GM21390 (cell line): ENCODE measurements at regions not wholly inside any gene's neighbourhood (a gene's known extent, or its start where the extent isn't known, plus 50 kb on each side); places are given as distances from the start of the nearest gene placed in this dataset.

Source experiments
- ATAC-seq: cut with Tn5 transposase; IDR thresholded peaks from one replicate; pipeline ENCODE4 v1.9.1; 2021; ENCODE audit not compliant: unreplicated experiment

- no peak for ATAC-seq
Measured at GRCh38 chr5:93278896-93279295, 302.1 kb downstream of the NR2F1-AS1 start.

- no peak for ATAC-seq
Measured at GRCh38 chr5:93277051-93277450, 304.0 kb downstream of the NR2F1-AS1 start.

GRCh38 chr5:93275376-93275775 lies 305.6 kb downstream of the NR2F1-AS1 start:
- no peak for ATAC-seq

GRCh38 chr5:93274291-93274690 lies 306.7 kb downstream of the NR2F1-AS1 start:
- no peak for ATAC-seq

- no peak for ATAC-seq
Measured at GRCh38 chr5:93273176-93273575, 307.8 kb downstream of the NR2F1-AS1 start.

GRCh38 chr5:93272108-93272507 lies 308.9 kb downstream of the NR2F1-AS1 start:
- no peak for ATAC-seq

- no peak for ATAC-seq
Measured at GRCh38 chr5:93267736-93268135, 313.3 kb downstream of the NR2F1-AS1 start.

GRCh38 chr5:93267276-93267675 lies 313.7 kb downstream of the NR2F1-AS1 start:
- ATAC-seq: no peak

- no peak for ATAC-seq
Measured at GRCh38 chr5:93257616-93258015, 323.4 kb downstream of the NR2F1-AS1 start.

GRCh38 chr5:93255796-93256195 lies 325.2 kb downstream of the NR2F1-AS1 start:
- ATAC-seq: no peak

- no peak for ATAC-seq
Measured at GRCh38 chr5:93252165-93252564, 328.9 kb downstream of the NR2F1-AS1 start.

GRCh38 chr5:93251347-93251746 lies 329.7 kb downstream of the NR2F1-AS1 start:
- no peak for ATAC-seq

- ATAC-seq: no peak
Measured at GRCh38 chr5:93250424-93250823, 330.6 kb downstream of the NR2F1-AS1 start.

- no peak for ATAC-seq
Measured at GRCh38 chr5:93249651-93250289, 331.2 kb downstream of the NR2F1-AS1 start.

GRCh38 chr5:93247105-93247504 lies 333.9 kb downstream of the NR2F1-AS1 start:
- ATAC-seq: no peak

- ATAC-seq: no peak
Measured at GRCh38 chr5:93246090-93246855, 334.7 kb downstream of the NR2F1-AS1 start.

GRCh38 chr5:93245226-93245625 lies 335.8 kb downstream of the NR2F1-AS1 start:
- no peak for ATAC-seq

- ATAC-seq: no peak
Measured at GRCh38 chr5:93243481-93243880, 337.5 kb downstream of the NR2F1-AS1 start.

GRCh38 chr5:93240228-93240834 lies 340.7 kb downstream of the NR2F1-AS1 start:
- ATAC-seq: no peak

GRCh38 chr5:93236807-93237421 lies 344.1 kb downstream of the NR2F1-AS1 start:
- no peak for ATAC-seq

GRCh38 chr5:93235761-93236160 lies 345.3 kb downstream of the NR2F1-AS1 start:
- no peak for ATAC-seq
